ENCODE measurements at regions not wholly inside any gene's neighbourhood (a gene's known extent, or its start where the extent isn't known, plus 50 kb on each side); places are given as distances from the start of the nearest gene placed in this dataset.

DNA sequence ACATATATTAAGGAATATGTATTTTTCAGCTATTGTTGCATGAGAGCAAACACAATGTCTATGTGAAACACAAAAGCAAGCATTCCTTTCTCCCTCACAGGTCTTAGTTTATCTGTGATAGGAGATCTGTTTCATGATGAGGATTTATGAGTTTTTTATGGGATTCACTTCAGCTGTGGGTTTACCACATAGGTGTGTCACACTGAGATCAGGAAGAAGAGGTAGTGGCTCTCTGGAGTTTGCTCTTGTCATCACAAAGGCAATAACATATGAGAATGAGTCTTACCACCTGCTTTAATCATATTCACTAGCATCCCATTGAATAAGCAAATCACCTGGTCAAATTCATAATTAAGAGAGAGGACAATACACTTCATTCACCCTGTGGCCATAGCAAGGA is 960.3 kb upstream of the SLC39A10 start:
- H4K91ac ChIP-seq (ENCODE audit: low read depth, low read length), result no peak overlapping the region
- H4K12ac ChIP-seq (ENCODE audit: low read depth, low read length), result no peak overlapping the region
- H2BK12ac ChIP-seq (ENCODE audit: low read length), result no peak overlapping the region
- H3K9me3 ChIP-seq (ENCODE audit: insufficient read depth, low read depth, low read length), result no peaks in the 10 kb centered on the region
- H3K4me1 ChIP-seq (ENCODE audit: control insufficient read depth in 1 of 2, insufficient read depth in 2 of 2, low read length in 2 of 2), result no peaks in the 10 kb centered on the region
- no peaks in the 10 kb centered on the region for H3K79me1 ChIP-seq (ENCODE audit: low read length)
- no peaks in the 10 kb centered on the region for H3K36me3 ChIP-seq (ENCODE audit: control insufficient read depth in 1 of 2, insufficient read depth in 2 of 2, low read length in 2 of 2)
- H3K18ac ChIP-seq (ENCODE audit: low read length), result no peak overlapping the region
- H3K27ac ChIP-seq (ENCODE audit: low read depth, low read length), result no peak overlapping the region
- no peak overlapping the region for H3K4me3 ChIP-seq (ENCODE audit: low read depth, low read length)
- H2BK120ac ChIP-seq (ENCODE audit: insufficient read depth, low read length, poor library complexity), result no peak overlapping the region
- no peak overlapping the region for H2AK5ac ChIP-seq (ENCODE audit: low read length)
- H3K27me3 ChIP-seq (ENCODE audit: insufficient read depth, low read length), result no peaks in the 10 kb centered on the region
- H4K8ac ChIP-seq (ENCODE audit: low read depth, low read length), result no peak overlapping the region
- no peak overlapping the region for H3K4ac ChIP-seq (ENCODE audit: low read depth, low read length)
- no peak overlapping the region for H2BK5ac ChIP-seq (ENCODE audit: low read depth, low read length, poor library complexity)
- H3K23ac ChIP-seq (ENCODE audit: low read length), result no peak overlapping the region
- no peak for DNase-seq
- H2AFZ ChIP-seq (ENCODE audit: insufficient read depth, low read length, poor library complexity), result no peak overlapping the region
- no peak overlapping the region for H3K4me2 ChIP-seq (ENCODE audit: low read length)
- no peak overlapping the region for H3K14ac ChIP-seq (ENCODE audit: low read length)
- H3K9ac ChIP-seq (ENCODE audit: low read length), result no peak overlapping the region
- H3K79me2 ChIP-seq (ENCODE audit: control insufficient read depth, insufficient read depth, low read length, poor library complexity), result no peaks in the 10 kb centered on the region

GRCh38 chr2:194686569-194686968 is 970.5 kb upstream of the SLC39A10 start:
- no peak overlapping the region for H2BK5ac ChIP-seq (ENCODE audit: low read depth, low read length, poor library complexity)
- H3K27ac ChIP-seq (ENCODE audit: low read depth, low read length), result no peak overlapping the region
- H4K8ac ChIP-seq (ENCODE audit: low read depth, low read length), result no peak overlapping the region
- H2AFZ ChIP-seq (ENCODE audit: insufficient read depth, low read length, poor library complexity), result no peak overlapping the region
- H3K4me2 ChIP-seq (ENCODE audit: low read length), result no peak overlapping the region
- no peak overlapping the region for H3K23ac ChIP-seq (ENCODE audit: low read length)
- no peak overlapping the region for H2BK12ac ChIP-seq (ENCODE audit: low read length)
- no peak overlapping the region for H4K12ac ChIP-seq (ENCODE audit: low read depth, low read length)
- H3K4ac ChIP-seq (ENCODE audit: low read depth, low read length), result no peak overlapping the region
- peak in 1 of 2 donors; percentile 23 for DNase-seq
- H3K4me1 ChIP-seq (ENCODE audit: control insufficient read depth in 1 of 2, insufficient read depth in 2 of 2, low read length in 2 of 2), result no peaks in the 10 kb centered on the region
- H3K14ac ChIP-seq (ENCODE audit: low read length), result no peak overlapping the region
- H3K9me3 ChIP-seq (ENCODE audit: insufficient read depth, low read depth, low read length), result no peaks in the 10 kb centered on the region
- H3K79me1 ChIP-seq (ENCODE audit: low read length), result no peaks in the 10 kb centered on the region
- H2AK5ac ChIP-seq (ENCODE audit: low read length), result no peak overlapping the region
- no peak overlapping the region for H3K9ac ChIP-seq (ENCODE audit: low read length)
- H3K79me2 ChIP-seq (ENCODE audit: control insufficient read depth, insufficient read depth, low read length, poor library complexity), result no peaks in the 10 kb centered on the region
- H3K36me3 ChIP-seq (ENCODE audit: control insufficient read depth in 1 of 2, insufficient read depth in 2 of 2, low read length in 2 of 2), result no peaks in the 10 kb centered on the region
- no peak overlapping the region for H4K91ac ChIP-seq (ENCODE audit: low read depth, low read length)
- no peak overlapping the region for H2BK120ac ChIP-seq (ENCODE audit: insufficient read depth, low read length, poor library complexity)
- H3K27me3 ChIP-seq (ENCODE audit: insufficient read depth, low read length), result no peaks in the 10 kb centered on the region
- H3K18ac ChIP-seq (ENCODE audit: low read length), result no peak overlapping the region
- H3K4me3 ChIP-seq (ENCODE audit: low read depth, low read length), result no peak overlapping the region
- no CpG with 5 or more reads among the region's 3 CpGs for WGBS (ENCODE audit: extremely low coverage, insufficient coverage, insufficient read length)

- H4K12ac ChIP-seq (ENCODE audit: low read depth, low read length), result no peak overlapping the region
- no peak overlapping the region for H2BK5ac ChIP-seq (ENCODE audit: low read depth, low read length, poor library complexity)
- H4K8ac ChIP-seq (ENCODE audit: low read depth, low read length), result no peak overlapping the region
- H4K91ac ChIP-seq (ENCODE audit: low read depth, low read length), result no peak overlapping the region
- H3K36me3 ChIP-seq (ENCODE audit: control insufficient read depth in 1 of 2, insufficient read depth in 2 of 2, low read length in 2 of 2), result no peaks in the 10 kb centered on the region
- no CpG with 5 or more reads among the region's 1 CpG for WGBS (ENCODE audit: extremely low coverage, insufficient coverage, insufficient read length)
- no peaks in the 10 kb centered on the region for H3K9me3 ChIP-seq (ENCODE audit: insufficient read depth, low read depth, low read length)
- H3K27ac ChIP-seq (ENCODE audit: low read depth, low read length), result no peak overlapping the region
- no peak for DNase-seq
- no peak overlapping the region for H2BK120ac ChIP-seq (ENCODE audit: insufficient read depth, low read length, poor library complexity)
- H3K79me2 ChIP-seq (ENCODE audit: control insufficient read depth, insufficient read depth, low read length, poor library complexity), result no peaks in the 10 kb centered on the region
- no peak overlapping the region for H2AFZ ChIP-seq (ENCODE audit: insufficient read depth, low read length, poor library complexity)
- H3K14ac ChIP-seq (ENCODE audit: low read length), result no peak overlapping the region
- no peaks in the 10 kb centered on the region for H3K79me1 ChIP-seq (ENCODE audit: low read length)
- no peak overlapping the region for H2BK12ac ChIP-seq (ENCODE audit: low read length)
- H3K9ac ChIP-seq (ENCODE audit: low read length), result no peak overlapping the region
- no peak overlapping the region for H3K4ac ChIP-seq (ENCODE audit: low read depth, low read length)
- H3K4me2 ChIP-seq (ENCODE audit: low read length), result no peak overlapping the region
- no peaks in the 10 kb centered on the region for H3K27me3 ChIP-seq (ENCODE audit: insufficient read depth, low read length)
- H2AK5ac ChIP-seq (ENCODE audit: low read length), result no peak overlapping the region
- H3K18ac ChIP-seq (ENCODE audit: low read length), result no peak overlapping the region
- H3K4me3 ChIP-seq (ENCODE audit: low read depth, low read length), result no peak overlapping the region
- H3K4me1 ChIP-seq (ENCODE audit: control insufficient read depth in 1 of 2, insufficient read depth in 2 of 2, low read length in 2 of 2), result no peaks in the 10 kb centered on the region
- H3K23ac ChIP-seq (ENCODE audit: low read length), result no peak overlapping the region
Observed at GRCh38 chr2:194674043-194674442, 983.0 kb upstream of the SLC39A10 start.

GRCh38 chr2:194672994-194673393 is 984.0 kb upstream of the SLC39A10 start:
- Histone ChIP-seq H2AK5ac (ENCODE audit: low read length) (no peak overlapping the region), H2BK120ac (ENCODE audit: insufficient read depth, low read length, poor library complexity) (no peak overlapping the region), H3K4me3 (ENCODE audit: low read depth, low read length) (no peak overlapping the region), H3K14ac (ENCODE audit: low read length) (no peak overlapping the region), H3K27me3 (ENCODE audit: insufficient read depth, low read length) (no peaks in the 10 kb centered on the region), H2AFZ (ENCODE audit: insufficient read depth, low read length, poor library complexity) (no peak overlapping the region), H3K4me2 (ENCODE audit: low read length) (no peak overlapping the region), H3K4me1 (ENCODE audit: control insufficient read depth in 1 of 2, insufficient read depth in 2 of 2, low read length in 2 of 2) (no peaks in the 10 kb centered on the region), H4K8ac (ENCODE audit: low read depth, low read length) (no peak overlapping the region), H3K23ac (ENCODE audit: low read length) (no peak overlapping the region), H3K79me2 (ENCODE audit: control insufficient read depth, insufficient read depth, low read length, poor library complexity) (no peaks in the 10 kb centered on the region), H4K91ac (ENCODE audit: low read depth, low read length) (no peak overlapping the region), H3K27ac (ENCODE audit: low read depth, low read length) (no peak overlapping the region), H4K12ac (ENCODE audit: low read depth, low read length) (no peak overlapping the region), H3K9ac (ENCODE audit: low read length) (no peak overlapping the region), H3K36me3 (ENCODE audit: control insufficient read depth in 1 of 2, insufficient read depth in 2 of 2, low read length in 2 of 2) (no peaks in the 10 kb centered on the region), H3K4ac (ENCODE audit: low read depth, low read length) (no peak overlapping the region), H2BK5ac (ENCODE audit: low read depth, low read length, poor library complexity) (no peak overlapping the region), H3K18ac (ENCODE audit: low read length) (no peak overlapping the region), H2BK12ac (ENCODE audit: low read length) (no peak overlapping the region), H3K79me1 (ENCODE audit: low read length) (no peaks in the 10 kb centered on the region), H3K9me3 (ENCODE audit: insufficient read depth, low read depth, low read length) (no peaks in the 10 kb centered on the region)
- DNase-seq, result no peak
- WGBS (ENCODE audit: extremely low coverage, insufficient coverage, insufficient read length), result no CpG with 5 or more reads among the region's 3 CpGs

All from trophoblast cell (in vitro differentiated cells and primary cell).